ENCODE measurements at regions not wholly inside any gene's neighbourhood (a gene's known extent, or its start where the extent isn't known, plus 50 kb on each side); places are given as distances from the start of the nearest gene placed in this dataset.
A peak's percentile ranks its signal among the peaks of the same experiment; 100 is the strongest.

DNA sequence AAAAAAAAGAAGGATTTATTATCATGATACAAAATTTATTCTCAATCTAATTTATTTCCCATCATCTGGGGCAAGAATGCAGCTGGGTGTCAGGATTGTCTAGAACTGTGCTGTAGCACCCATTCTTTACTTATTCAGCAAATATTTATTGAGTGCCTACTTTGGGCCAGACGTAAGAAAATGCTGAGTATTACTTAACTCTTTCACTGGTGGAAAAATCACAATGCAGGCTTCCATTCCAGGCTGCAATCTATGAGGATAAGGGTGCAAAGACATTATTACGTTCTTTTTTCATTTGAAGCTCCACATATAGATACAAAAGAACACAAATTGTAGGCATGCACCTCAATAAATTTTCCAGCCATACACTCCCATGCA lies 86.0 kb upstream of the CDKN3 start:
- DNase-seq (ENCODE audit: low spot score): no peak

DNA sequence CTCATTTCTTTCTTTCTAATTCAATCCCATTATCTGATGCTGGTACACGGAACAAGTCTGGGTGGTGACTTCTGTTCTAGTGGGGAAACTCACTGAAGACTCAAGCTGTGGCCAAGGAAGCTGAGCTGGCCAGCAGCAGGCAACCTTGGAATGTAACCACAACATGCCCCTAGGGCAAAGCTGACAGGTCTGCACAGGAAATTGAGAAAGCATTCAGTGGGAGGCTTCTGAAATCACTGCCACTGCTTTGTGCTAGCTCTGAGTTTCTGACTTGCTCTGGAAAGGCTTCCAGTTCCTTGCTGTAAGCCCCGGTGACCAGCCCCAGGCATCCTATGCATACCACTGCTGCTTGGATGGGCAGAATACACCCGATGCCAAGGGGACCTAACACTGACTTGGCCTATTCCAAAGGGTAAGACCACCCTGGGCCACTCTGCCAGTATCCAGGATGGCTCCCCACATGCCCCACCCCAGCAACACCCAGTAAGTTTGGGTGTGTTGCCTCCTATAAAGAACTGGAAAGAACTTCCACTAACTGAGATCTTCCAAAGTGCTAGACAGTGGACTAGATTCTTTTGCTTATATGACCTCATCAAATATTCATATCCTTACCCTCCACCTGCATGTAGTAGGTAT lies 84.5 kb upstream of the CDKN3 start:
- DNase-seq (ENCODE audit: low spot score): no peak

DNA sequence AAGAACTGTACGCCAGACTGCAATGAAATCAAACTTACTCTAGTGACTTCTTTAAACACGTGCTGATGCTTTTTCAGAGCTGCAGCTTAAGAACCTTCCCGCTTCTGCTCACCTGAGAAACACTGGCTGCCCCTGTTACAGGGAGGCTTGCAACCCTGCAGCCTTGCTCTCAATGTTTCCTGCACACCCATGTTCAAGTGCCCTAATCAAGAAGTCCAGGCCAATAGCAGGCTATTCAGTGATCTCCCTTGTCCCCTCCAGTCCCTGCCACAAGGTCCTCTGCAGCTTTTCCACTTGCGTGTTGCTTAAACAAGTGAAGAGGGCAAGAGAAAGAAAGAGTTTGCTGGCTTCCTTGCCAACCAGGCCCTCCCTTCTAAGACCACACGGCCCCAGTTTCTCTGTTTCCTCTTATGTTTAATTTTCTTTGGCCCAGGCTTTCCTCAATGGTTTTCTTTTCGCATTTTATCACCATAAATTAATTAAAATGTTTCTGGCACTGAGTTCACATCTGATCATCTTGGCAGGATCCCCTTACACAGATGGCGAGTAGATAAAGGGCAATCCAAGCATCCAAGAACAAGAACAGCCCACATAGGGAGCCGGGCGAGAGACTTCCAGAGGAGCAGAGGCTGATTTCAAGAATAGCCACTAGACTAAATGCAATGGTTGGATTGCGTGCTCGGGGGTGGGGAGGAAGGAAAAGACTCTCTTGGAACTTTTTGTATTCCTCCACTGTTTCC lies 82.3 kb upstream of the CDKN3 start:
- no peak for DNase-seq (ENCODE audit: low spot score)

DNA sequence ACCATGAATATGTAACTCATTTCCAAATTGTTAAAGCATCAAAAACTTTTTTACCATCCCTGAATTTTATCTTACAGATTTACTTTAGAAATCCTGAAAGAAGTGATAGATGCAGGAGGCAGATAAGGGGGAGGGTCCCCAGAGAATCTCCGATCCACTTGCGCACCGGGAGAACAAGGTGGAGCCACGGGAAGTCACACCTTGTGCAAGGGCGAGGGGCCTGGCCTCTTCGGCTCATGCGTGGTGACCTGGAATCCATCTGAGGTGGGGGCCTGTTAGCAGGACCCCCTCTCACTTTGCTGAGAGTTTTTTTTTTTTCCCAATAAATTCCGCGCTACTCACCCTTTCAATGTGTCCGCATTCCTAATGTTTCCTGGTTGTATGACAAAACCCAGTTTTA lies 80.2 kb upstream of the CDKN3 start:
- no peak for DNase-seq (ENCODE audit: low spot score)

DNA sequence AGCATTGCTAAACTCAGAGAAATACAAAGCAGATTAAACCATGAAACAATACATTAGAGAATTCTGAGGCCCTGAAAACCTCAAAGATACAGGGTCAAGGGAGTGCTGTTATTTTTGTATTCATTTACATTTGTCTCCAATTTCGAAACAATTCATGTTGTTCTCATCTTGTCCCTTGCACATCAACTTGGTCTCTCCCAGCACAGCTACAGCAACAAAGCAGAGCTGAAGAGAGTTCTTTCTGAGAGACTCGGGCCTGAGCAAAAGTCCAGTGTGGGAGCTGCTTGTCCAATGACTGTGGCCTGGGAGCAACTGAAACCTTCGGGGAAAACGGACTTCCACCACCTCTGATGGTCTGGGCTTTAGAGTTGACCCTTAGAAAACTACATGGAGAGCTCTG lies 79.4 kb upstream of the CDKN3 start:
- no peak for DNase-seq (ENCODE audit: low spot score)

- no peak for DNase-seq (ENCODE audit: low spot score)
Measured at GRCh38 chr14:54322246-54322645, 74.6 kb upstream of the CDKN3 start.

GRCh38 chr14:54322701-54323337 lies 74.0 kb upstream of the CDKN3 start:
- no peak for DNase-seq (ENCODE audit: low spot score)

DNA sequence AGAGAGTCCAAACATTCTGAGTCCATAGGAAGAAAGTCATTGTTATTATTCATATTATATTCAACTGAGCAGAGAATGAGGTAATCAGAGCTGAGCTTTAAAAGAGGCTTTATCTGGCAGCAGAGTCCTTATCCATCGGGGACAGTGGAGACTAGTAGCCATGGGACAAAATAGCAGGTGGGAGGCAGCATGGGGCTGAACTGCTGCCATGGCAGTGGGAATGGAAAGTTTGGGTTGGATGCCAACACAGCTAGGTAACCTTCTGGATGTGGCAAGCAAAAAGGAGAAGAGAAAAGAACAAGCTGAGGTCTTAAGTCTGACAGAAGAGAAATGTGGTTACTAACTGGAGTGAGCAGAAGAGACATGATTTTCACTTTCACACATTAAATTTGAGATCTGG lies 71.0 kb upstream of the CDKN3 start:
- DNase-seq (ENCODE audit: low spot score): peak; percentile 28

DNA sequence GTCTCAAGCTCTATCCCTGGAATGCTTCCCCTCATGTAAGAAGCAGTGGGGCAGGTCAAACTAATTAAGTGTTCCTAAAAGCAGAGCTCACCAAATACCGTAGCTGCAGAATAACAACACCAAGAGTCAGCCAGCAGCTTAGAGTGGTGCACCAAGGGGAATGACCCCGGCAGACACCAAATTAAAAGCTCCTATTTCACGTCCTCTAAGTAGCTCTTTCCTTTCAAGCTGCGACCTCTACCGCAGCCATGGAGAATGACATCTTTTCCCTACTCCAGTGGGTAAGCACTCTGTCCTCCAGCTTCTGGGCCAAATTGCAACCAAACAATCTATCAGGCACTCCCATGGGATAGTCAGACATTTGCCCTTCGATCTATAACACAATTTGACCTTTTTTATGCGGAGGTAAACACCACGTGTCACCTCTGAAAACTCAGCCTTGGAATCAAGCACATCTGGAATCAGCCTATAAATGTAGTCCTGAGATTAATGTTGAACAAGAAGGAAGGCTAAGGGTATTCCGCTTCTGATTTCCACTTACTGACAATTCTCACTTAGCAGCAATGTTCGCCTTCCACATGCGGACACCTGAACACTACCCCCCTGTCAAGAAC lies 67.6 kb upstream of the CDKN3 start:
- DNase-seq (ENCODE audit: low spot score): peak; percentile 54

- no peak for DNase-seq (ENCODE audit: low spot score)
Measured at GRCh38 chr14:54330876-54331275, 65.9 kb upstream of the CDKN3 start.

DNA sequence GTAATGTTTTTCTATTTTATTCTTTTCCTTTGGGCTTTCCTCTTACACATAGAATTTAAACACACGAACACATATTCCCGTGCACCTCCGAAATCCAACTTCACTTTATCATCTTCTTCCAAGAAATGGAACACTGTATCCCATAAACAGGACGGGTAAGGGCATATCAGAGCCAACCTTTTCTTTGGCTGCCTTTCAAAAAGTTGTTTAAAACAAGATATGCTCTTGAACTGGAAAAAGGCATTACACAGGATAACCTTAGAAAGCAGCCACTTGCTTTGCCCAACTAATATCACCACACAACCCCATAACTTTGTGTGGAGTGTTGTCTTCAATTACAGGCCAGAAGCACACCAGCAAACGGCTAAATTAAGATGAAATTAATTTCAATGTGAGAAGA lies 65.3 kb upstream of the CDKN3 start:
- no peak for DNase-seq (ENCODE audit: low spot score)

DNA sequence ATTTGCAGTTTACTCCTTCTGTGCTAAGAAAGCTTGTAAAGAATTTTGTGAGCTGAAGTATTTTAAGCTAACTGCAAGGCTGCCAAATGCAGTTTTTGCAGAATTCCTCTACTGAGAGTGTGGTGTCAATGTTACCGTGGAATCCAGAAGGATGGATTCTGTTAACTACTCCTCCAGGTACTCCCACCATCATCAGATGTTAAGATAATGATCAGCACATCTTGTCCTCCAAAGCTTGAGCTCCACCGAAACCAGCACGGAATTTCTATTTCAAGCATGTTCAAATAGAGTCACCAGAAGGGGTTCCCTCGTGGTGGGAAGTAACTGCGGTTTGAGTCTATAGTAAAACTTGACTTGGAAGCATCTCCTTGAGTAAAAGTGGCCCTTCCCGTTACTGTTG lies 64.3 kb upstream of the CDKN3 start:
- DNase-seq (ENCODE audit: low spot score): no peak

DNA sequence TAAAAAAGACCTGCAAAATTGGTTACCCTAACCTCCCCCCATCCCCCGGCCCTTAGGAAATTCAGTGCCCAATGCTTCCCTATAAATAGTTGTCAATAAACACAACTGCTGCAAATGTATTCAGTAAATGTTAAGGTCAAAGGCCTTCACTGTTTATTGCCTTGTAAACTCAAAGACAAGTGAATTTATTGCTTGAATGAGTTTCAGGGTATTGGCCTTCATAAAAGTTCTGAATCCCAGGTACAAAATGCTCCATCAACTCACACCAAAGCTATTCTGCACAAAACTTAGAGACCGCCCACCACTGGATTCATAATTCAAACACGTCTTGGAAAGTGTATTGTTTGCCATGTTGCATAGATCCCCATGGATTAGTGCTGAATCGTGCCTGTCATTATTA lies 63.3 kb upstream of the CDKN3 start:
- no peak for DNase-seq (ENCODE audit: low spot score)

DNA sequence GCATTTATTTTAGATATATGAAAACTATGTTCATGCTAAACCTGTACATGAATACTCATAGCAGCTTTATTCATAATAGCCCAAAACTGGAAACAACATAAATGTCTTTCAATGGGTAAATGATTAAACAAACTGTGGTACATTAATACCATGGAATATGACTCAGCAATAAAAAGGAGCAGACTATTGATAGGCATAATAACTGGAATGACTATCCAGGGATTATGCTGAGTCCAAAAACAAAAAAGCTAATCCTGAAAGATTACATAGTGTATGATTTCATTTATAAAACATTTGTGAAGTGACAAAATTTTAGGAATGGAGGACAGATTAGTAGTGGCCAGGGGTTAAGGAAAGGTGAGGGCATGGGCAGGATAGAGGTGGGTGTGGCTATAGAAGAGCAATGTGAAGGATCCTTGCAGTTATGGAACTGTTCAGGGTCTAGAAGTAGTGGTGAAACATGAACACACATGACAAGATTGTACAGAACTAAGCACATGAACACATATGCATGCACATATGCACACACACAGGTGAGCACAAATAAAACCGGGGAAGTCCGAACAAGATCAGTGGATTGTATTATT lies 61.1 kb upstream of the CDKN3 start:
- DNase-seq (ENCODE audit: low spot score): no peak

GRCh38 chr14:54337314-54337713 lies 59.5 kb upstream of the CDKN3 start:
- DNase-seq (ENCODE audit: low spot score): no peak

- peak; percentile 19 for DNase-seq (ENCODE audit: low spot score)
Measured at GRCh38 chr14:54338696-54339317, 58.0 kb upstream of the CDKN3 start.

DNA sequence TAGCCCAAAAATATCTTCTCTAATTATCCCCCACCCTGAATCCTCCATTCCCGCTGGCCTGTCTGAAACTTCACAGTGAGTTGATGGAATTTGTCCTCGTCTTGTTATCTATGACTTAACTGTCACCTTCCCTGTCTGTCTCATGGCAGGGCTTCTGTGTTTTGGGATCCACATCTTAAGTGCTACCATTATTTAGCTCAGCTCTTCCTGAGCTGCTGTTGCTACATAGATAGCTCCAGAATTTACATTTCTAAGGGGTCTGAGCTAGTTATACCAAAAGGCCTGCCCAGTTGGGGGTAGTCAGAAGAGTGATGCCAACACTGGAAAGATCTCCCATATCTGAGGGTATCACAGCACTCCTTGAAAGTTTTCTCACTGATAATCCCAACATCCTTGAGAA lies 57.0 kb upstream of the CDKN3 start:
- DNase-seq (ENCODE audit: low spot score): no peak

DNA sequence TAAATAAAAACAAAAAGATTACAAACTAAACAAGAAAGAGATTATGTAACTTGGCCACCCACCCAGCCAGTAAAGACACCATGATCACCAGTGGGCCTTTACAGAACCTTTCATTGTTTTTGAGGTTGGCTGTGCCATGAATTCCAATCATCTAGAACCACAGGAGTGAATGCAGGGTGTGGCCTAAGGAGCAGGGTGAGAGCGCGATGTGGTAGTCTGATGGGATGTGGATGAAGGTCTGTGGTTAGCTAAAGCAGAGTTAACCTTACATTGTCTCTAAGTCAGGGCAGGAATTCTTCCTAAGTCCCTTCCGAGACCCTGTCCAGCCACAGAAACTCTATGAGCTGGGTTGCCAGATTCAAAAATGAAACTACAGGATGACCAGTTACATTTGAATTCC lies 54.0 kb upstream of the CDKN3 start:
- DNase-seq (ENCODE audit: low spot score): no peak

DNA sequence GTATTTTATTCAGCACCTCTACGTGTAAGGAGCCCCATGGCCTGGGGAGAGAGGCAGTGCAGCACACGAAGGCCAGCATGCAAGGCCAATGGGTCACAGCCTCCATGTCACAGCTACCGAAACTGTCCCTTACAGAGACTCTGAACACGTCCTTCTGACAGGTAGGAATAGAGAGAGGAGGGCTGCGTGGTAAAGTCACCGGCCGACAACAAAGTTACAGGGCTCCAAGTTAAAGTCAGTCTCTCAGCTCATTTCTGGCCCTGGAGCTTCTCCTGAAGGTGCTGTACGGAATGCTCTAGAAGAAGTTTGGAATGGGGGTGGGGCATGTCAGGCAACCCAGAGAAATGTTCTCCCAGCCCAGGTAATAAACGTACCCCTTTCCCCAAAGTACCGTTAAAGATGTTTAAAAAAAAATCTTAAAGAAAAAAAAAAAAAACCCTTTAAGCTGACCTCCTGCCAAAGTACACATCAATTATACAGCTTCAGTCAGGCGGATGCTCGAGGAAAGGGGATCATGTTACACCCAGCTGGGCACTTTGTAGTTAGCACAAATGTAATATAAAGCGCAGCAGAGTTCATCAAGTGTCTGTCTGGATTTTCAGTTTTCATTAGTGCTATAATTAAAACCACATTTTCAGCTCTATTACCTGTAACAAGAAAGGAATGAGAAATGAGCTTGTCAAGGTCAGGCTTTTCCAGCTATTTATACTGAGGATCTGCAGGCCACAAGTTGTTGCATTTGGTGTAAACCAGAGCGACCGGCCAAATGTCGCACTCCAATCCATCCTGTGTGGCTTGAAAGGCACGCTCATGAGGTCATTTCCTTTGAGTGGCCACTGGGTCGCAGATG lies 53.3 kb upstream of the CDKN3 start:
- no peak for DNase-seq (ENCODE audit: low spot score)

DNA sequence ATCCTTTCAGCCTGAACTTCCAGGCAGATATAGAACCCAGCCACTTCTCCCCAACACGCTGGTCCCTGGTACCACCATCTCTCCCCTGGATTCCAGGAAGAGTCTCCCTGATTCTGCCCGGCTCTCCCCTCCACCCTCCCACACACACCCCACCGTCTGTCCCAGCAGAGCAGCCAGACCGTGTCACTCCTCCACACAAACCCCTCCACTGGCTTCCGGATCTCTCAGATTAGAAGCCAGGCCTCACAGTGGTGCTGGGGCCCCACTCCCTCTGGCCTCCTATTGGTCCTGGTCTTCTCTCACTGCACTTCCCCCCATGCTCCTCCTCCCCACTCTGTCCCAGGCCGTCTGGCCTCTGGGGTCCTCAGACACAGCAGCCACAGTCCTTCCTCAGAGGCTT lies 52.4 kb upstream of the CDKN3 start:
- no peak for DNase-seq (ENCODE audit: low spot score)

DNA sequence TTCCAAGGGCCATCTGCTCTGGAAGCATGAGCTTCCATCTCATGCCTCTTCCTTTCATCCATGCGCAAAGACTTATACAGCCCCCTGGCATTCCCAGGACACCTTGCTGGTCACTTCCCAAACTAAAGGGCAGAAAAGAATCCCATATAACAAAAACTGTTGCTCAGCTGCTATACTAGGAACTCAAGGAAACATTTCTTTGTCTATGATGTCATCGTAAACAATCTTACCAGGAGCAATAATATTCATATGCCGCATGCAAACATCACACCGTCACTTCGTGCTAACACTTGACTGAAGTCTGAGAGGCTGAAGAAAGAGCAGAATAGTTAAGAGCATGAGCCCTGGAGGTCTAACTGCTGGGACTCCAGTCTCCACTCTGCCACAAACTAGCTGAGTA lies 50.5 kb upstream of the CDKN3 start:
- DNase-seq (ENCODE audit: low spot score): no peak
